A549 (cell line): ENCODE measurements at regions not wholly inside any gene's neighbourhood (a gene's known extent, or its start where the extent isn't known, plus 50 kb on each side); places are given as distances from the start of the nearest gene placed in this dataset.

ENCODE experiments used
- ATAC-seq, 2 experiments: fragments of 200-7000 bp in 1 of 2; fragments of >200 bp in 1 of 2; cut with Nextera tagmentation in 1 of 2; cut with Tn5 transposase in 1 of 2; 3 replicates each; pipeline versions ENCODE4 v1.8.0 to v1.9.1; 2018 to 2020; ENCODE audit warnings: mild to moderate bottlenecking in 1 of 2, moderate library complexity in 1 of 2
- CTCF ChIA-PET: fragments of 300-600 bp; sonication (Branson Sonifier 250); formaldehyde crosslinking; extraction: SDS; loops from one replicate; lab custom pipeline; 2021; ENCODE audit warnings: antibody characterized with exemption, inconsistent platforms; lab: Yijun Ruan, JAX
- POLR2A ChIA-PET: fragments of 350-600 bp; formaldehyde crosslinking; extraction: SDS; loops from one replicate; lab custom pipeline; 2021; ENCODE audit warnings: antibody characterized with exemption, inconsistent platforms; lab: Yijun Ruan, JAX
- DNase-seq, 2 experiments: peaks; one replicate each; pipeline versions ENCODE4 v3.0.0 to v3.0.0-alpha.2; 2011 to 2016; ENCODE audit warnings: low read depth in 1 of 2, low spot score in 1 of 2
- FAIRE-seq: peaks from 2 replicates; lab custom pipeline; 2011; peaks lifted over from hg19 to GRCh38; lab: Jason Lieb, UNC
- H3K27ac ChIP-seq, 2 experiments: fragments of >200 bp; sonication (Bioruptor Twin); formaldehyde crosslinking; 3 replicates each; pipeline ENCODE4 v1.5.1; 2016 to 2017
- H3K4me1 ChIP-seq: fragments of >200 bp; sonication (Bioruptor Twin); formaldehyde crosslinking; 3 replicates; pipeline ENCODE4 v1.6.1; 2016
- H3K4me2 ChIP-seq: fragments of >200 bp; sonication (Bioruptor Twin); formaldehyde crosslinking; 3 replicates; pipeline ENCODE4 v1.6.1; 2016
- H3K4me3 ChIP-seq: fragments of >200 bp; sonication (Bioruptor Twin); formaldehyde crosslinking; 3 replicates; pipeline ENCODE4 v1.5.1; 2016
- H3K9me3 ChIP-seq: fragments of >200 bp; sonication (Bioruptor Twin); formaldehyde crosslinking; 3 replicates; pipeline ENCODE4 v1.6.1; 2016
- ATOH8 ChIP-seq: fragments of 250-450 bp; sonication (Bioruptor Pico); IDR thresholded peaks from 2 replicates; pipeline ENCODE4 v1.5.0; 2020; ENCODE audit warnings: low read depth, mild to moderate bottlenecking, moderate library complexity
- CBX2 ChIP-seq: fragments of 200-600 bp; sonication (generic); IDR thresholded peaks from 2 replicates; pipeline ENCODE4 v1.6.1; 2016; ENCODE audit warnings: low read depth, mild to moderate bottlenecking, borderline replicate concordance
- CBX8 ChIP-seq: fragments of 200-600 bp; sonication (generic); IDR thresholded peaks from 2 replicates; pipeline ENCODE4 v1.6.1; 2016
- CHD2 ChIP-seq: fragments of 150-350 bp; IDR thresholded peaks from 2 replicates; pipeline ENCODE4 v1.6.1; 2014; ENCODE audit warnings: low read length; ENCODE audit not compliant: partially characterized antibody
- CHD4 ChIP-seq: fragments of 200-600 bp; sonication (generic); IDR thresholded peaks from 2 replicates; pipeline ENCODE4 v1.6.1; 2016; ENCODE audit warnings: antibody characterized with exemption, mild to moderate bottlenecking, borderline replicate concordance
- E2F6 ChIP-seq: IDR thresholded peaks from 2 replicates; pipeline ENCODE4 v1.6.1; 2012; ENCODE audit warnings: low read depth, borderline replicate concordance
- EHMT2 ChIP-seq: fragments of 200-600 bp; sonication (generic); IDR thresholded peaks from 2 replicates; pipeline ENCODE4 v1.6.1; 2016; ENCODE audit warnings: antibody characterized with exemption, low read depth, mild to moderate bottlenecking, moderate library complexity
- EP300 ChIP-seq, 2 experiments: fragments of >200 bp; sonication (Bioruptor Twin); formaldehyde crosslinking; IDR thresholded peaks; 2 replicates in 1 of 2; 3 replicates in 1 of 2; pipeline ENCODE4 v1.6.1; 2016 to 2017
- FOXS1 ChIP-seq: fragments of 250-450 bp; sonication (Bioruptor Pico); IDR thresholded peaks from 2 replicates; pipeline ENCODE4 v1.5.0; 2020; ENCODE audit warnings: mild to moderate bottlenecking, moderate library complexity
- HEYL ChIP-seq: fragments of 250-450 bp; sonication (Bioruptor Pico); IDR thresholded peaks from 2 replicates; pipeline ENCODE4 v1.8.0; 2021; ENCODE audit warnings: mild to moderate bottlenecking, moderate library complexity
- HOXA7 ChIP-seq: fragments of 250-450 bp; sonication (Bioruptor Pico); IDR thresholded peaks from 2 replicates; pipeline ENCODE4 v1.5.0; 2020; ENCODE audit warnings: mild to moderate bottlenecking, moderate library complexity
- JUN ChIP-seq, 2 experiments: fragments of >200 bp; sonication (Bioruptor Twin); formaldehyde crosslinking; IDR thresholded peaks; 2 replicates in 1 of 2; 3 replicates in 1 of 2; pipeline ENCODE4 v1.6.1; 2016 to 2017
- JUNB ChIP-seq: fragments of >200 bp; sonication (Bioruptor Twin); formaldehyde crosslinking; IDR thresholded peaks from 2 replicates; pipeline ENCODE4 v1.6.1; 2016
- KDM5A ChIP-seq: fragments of 200-600 bp; sonication (generic); IDR thresholded peaks from 2 replicates; pipeline ENCODE4 v1.6.1; 2016; ENCODE audit warnings: antibody characterized with exemption, mild to moderate bottlenecking
- MAX ChIP-seq: IDR thresholded peaks from 2 replicates; pipeline ENCODE4 v1.6.1; 2012
- MYC ChIP-seq: IDR thresholded peaks from 2 replicates; pipeline ENCODE4 v1.6.1; 2012; ENCODE audit warnings: mild to moderate bottlenecking, inconsistent platforms, low read length, improper control_type of control experiment, borderline replicate concordance
- RNF2 ChIP-seq: fragments of 200-600 bp; sonication (generic); IDR thresholded peaks from 2 replicates; pipeline ENCODE4 v1.6.1; 2016; ENCODE audit warnings: low read depth, mild to moderate bottlenecking, antibody characterized with exemption, moderate library complexity, borderline replicate concordance
- SMC3 ChIP-seq: fragments of >200 bp; sonication (Bioruptor Twin); formaldehyde crosslinking; IDR thresholded peaks from 3 replicates; pipeline ENCODE4 v1.6.1; 2018; ENCODE audit warnings: inconsistent platforms
- TP53 ChIP-seq: fragments of 250-450 bp; sonication (Bioruptor Pico); IDR thresholded peaks from 2 replicates; pipeline ENCODE4 v1.5.0; 2021; ENCODE audit warnings: mild to moderate bottlenecking, moderate library complexity
- ZC3H11A ChIP-seq: fragments of 450-650 bp; IDR thresholded peaks from 2 replicates; pipeline ENCODE4 v1.6.1; 2014; ENCODE audit warnings: antibody characterized with exemption, mild to moderate bottlenecking
- ZFP36 ChIP-seq: fragments of 450-650 bp; IDR thresholded peaks from 2 replicates; pipeline ENCODE4 v1.6.1; 2014; ENCODE audit warnings: borderline replicate concordance; ENCODE audit not compliant: partially characterized antibody
- ZSCAN20 ChIP-seq: fragments of 250-450 bp; sonication (Bioruptor Pico); IDR thresholded peaks from 2 replicates; pipeline ENCODE4 v1.8.0; 2022; ENCODE audit warnings: mild to moderate bottlenecking, moderate library complexity
- WGBS: methylation state at CpG from one replicate; pipeline ENCODE4 v1.1.6; 2017; ENCODE audit errors: missing lambda C conversion rate; 5-methylcytosine and 5-hydroxymethylcytosine counted together

- DNase-seq = no peak
- Histone ChIP-seq H3K4me3 (no peak overlapping the region), H3K4me2 (no peak overlapping the region), H3K27ac (no peak overlapping the region), H3K4me1 (no peaks in the 10 kb centered on the region), H3K9me3 (no peaks in the 10 kb centered on the region)
- POLR2A ChIA-PET = no interaction called here
- 90% methylated on average over 2 of the region's 3 CpGs for WGBS
- no peak for FAIRE-seq
- CTCF ChIA-PET = interaction anchor here (2.0 kb wide), 1 partner anchor 11 kb away, joined by 4 read pairs; no protein-coding TSS in a partner anchor
- TF ChIP-seq KDM5A (no peak), ATOH8 (CRISPR knock-in tag) (no peak), TP53 (CRISPR knock-in tag) (no peak), HOXA7 (CRISPR knock-in tag) (no peak), HEYL (CRISPR knock-in tag) (no peak), CBX8 (no peak), JUN (IDR thresholded peaks at IDR 0.05) (no peak)
- ATAC-seq = no peak
Measured at GRCh38 chr5:133829786-133830185, 138.6 kb downstream of the C5orf15 start.

- no peak for TF ChIP-seq EP300 (IDR thresholded peaks at IDR 0.05)
- TF ChIP-seq RNF2 = no peak
- no peak for TF ChIP-seq EHMT2
- TF ChIP-seq E2F6 = no peak
- TF ChIP-seq JUN (IDR thresholded peaks at IDR 0.05) = no peak
- TF ChIP-seq ZSCAN20 (CRISPR knock-in tag) = no peak
- TF ChIP-seq MYC = no peak
- no peak for TF ChIP-seq SMC3
- TF ChIP-seq ZFP36 = no peak
- no peak for TF ChIP-seq JUNB
- no peak overlapping the region for H3K27ac ChIP-seq
- H3K4me3 ChIP-seq = no peak overlapping the region
- no peak for FAIRE-seq
- DNase-seq = no peak
- ATAC-seq = no peak
- no peaks in the 10 kb centered on the region for H3K9me3 ChIP-seq
- no peaks in the 10 kb centered on the region for H3K4me1 ChIP-seq
- ChIA-PET POLR2A (no interaction called here), CTCF (interaction anchor here (0.8 to 2.0 kb wide), 4 partner anchors 8 to 11 kb away, joined by 3 to 4 read pairs (median 3); no protein-coding TSS in a partner anchor)
- H3K4me2 ChIP-seq = no peak overlapping the region
- 64% methylated on average over 7 of the region's 7 CpGs for WGBS
Measured at GRCh38 chr5:133828722-133829121, 139.7 kb downstream of the C5orf15 start.

- FAIRE-seq = no peak
Measured at GRCh38 chr5:133827830-133828229, 140.6 kb downstream of the C5orf15 start.

More at GRCh38 chr5:133827830-133828229, 140.6 kb downstream of the C5orf15 start:
- Histone ChIP-seq H3K4me1 (no peaks in the 10 kb centered on the region), H3K4me2 (no peak overlapping the region), H3K4me3 (no peak overlapping the region), H3K27ac (no peak overlapping the region), H3K9me3 (no peaks in the 10 kb centered on the region)
- TF ChIP-seq CBX2 (no peak), ZC3H11A (no peak), E2F6 (no peak), CHD4 (no peak), CHD2 (no peak), MAX (no peak), FOXS1 (CRISPR knock-in tag) (no peak)
- DNase-seq (no peak), ATAC-seq (no peak)
- WGBS = 49% methylated on average over 5 of the region's 5 CpGs
- POLR2A ChIA-PET = no interaction called here
- CTCF ChIA-PET = interaction anchor here (1.4 kb wide), 1 partner anchor 9 kb away, joined by 3 read pairs; no protein-coding TSS in a partner anchor
